ENCODE measurements at regions not wholly inside any gene's neighbourhood (a gene's known extent, or its start where the extent isn't known, plus 50 kb on each side); places are given as distances from the start of the nearest gene placed in this dataset.

- TF ChIP-seq EZH2phosphoT487 (IDR thresholded peaks at IDR 0.05; ENCODE audit: low read length) (no peak), CTCF (IDR thresholded peaks at IDR 0.05; ENCODE audit: low read length) (no peak), EZH2 (optimal IDR thresholded peaks at IDR 0.05; ENCODE audit: low read depth, low read length) (no peak)
These were observed 165.7 kb upstream of the CASK start for GRCh38 chrX:42089031-42089430.

Measured in MM.1S (cell line).